ENCODE measurements at regions not wholly inside any gene's neighbourhood (a gene's known extent, or its start where the extent isn't known, plus 50 kb on each side); places are given as distances from the start of the nearest gene placed in this dataset.

DNA sequence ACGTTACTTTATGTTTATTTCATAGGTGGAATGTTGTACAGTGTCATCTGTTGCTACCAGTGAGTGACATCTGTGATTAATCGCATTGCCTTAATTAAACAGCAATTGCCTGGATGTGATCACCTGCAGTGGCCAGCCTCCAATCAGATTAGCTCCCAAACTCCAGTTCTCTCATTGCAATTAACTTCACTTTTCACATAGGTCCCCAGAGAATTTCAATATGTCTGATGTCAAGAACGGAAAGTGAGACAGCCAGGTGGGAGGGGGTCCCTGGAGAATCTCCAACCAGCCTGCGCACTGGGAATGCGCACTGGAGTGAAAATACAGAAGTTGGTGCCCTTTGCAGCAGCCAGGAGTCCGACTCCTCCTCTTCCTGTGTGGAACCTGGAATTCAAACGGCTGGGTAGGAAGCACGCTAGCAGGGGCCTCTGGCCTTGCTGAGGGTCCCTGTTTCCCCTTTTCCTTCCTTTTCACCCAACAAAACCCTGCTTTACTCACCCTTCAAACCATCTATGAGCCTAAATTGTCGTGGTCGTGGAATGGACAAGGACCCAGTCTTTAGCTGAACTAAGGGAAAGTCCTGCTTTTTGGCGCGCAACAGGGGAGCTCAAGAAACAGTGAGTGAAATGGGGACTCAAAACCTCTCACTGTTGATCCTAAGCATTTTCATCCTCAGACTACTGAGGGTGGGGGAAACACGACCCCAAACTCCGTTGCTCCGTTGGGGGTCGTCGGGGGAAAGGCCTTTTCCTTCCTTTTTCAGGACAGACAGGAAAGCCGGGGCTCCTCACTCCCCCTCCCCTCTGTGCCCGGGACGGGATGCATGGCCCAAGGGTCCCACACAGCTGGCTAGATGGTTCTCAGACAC is 1355.5 kb upstream of the LRRTM3 start (continued):
- TF ChIP-seq ZNF790 (CRISPR knock-in tag; IDR thresholded peaks at IDR 0.05; ENCODE audit: borderline replicate concordance) (no peak), NFIB (CRISPR knock-in tag; IDR thresholded peaks at IDR 0.05; ENCODE audit: borderline replicate concordance) (no peak), ZNF124 (CRISPR knock-in tag; IDR thresholded peaks at IDR 0.05) (no peak), KMT2A (CRISPR knock-in tag; IDR thresholded peaks at IDR 0.05) (no peak), ZNF264 (CRISPR knock-in tag; IDR thresholded peaks at IDR 0.05) (peak; percentile 70; the same call in 1 of the 2 replicates), SMAD1 (CRISPR knock-in tag; IDR thresholded peaks at IDR 0.05; ENCODE audit: borderline replicate concordance, low read depth) (no peak), ETV5 (CRISPR knock-in tag; IDR thresholded peaks at IDR 0.05; ENCODE audit: borderline replicate concordance) (peak; percentile 14; the same call in 1 of the 2 replicates), ZNF777 (CRISPR knock-in tag; IDR thresholded peaks at IDR 0.05) (no peak), ZNF24 (IDR thresholded peaks at IDR 0.05) (no peak)
- TF ChIP-seq, protein P1, sequence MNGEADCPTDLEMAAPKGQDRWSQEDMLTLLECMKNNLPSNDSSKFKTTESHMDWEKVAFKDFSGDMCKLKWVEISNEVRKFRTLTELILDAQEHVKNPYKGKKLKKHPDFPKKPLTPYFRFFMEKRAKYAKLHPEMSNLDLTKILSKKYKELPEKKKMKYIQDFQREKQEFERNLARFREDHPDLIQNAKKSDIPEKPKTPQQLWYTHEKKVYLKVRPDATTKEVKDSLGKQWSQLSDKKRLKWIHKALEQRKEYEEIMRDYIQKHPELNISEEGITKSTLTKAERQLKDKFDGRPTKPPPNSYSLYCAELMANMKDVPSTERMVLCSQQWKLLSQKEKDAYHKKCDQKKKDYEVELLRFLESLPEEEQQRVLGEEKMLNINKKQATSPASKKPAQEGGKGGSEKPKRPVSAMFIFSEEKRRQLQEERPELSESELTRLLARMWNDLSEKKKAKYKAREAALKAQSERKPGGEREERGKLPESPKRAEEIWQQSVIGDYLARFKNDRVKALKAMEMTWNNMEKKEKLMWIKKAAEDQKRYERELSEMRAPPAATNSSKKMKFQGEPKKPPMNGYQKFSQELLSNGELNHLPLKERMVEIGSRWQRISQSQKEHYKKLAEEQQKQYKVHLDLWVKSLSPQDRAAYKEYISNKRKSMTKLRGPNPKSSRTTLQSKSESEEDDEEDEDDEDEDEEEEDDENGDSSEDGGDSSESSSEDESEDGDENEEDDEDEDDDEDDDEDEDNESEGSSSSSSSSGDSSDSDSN (CRISPR knock-in tag; IDR thresholded peaks at IDR 0.05) = no peak
- TF ChIP-seq, protein P2, sequence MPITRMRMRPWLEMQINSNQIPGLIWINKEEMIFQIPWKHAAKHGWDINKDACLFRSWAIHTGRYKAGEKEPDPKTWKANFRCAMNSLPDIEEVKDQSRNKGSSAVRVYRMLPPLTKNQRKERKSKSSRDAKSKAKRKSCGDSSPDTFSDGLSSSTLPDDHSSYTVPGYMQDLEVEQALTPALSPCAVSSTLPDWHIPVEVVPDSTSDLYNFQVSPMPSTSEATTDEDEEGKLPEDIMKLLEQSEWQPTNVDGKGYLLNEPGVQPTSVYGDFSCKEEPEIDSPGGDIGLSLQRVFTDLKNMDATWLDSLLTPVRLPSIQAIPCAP (CRISPR knock-in tag; IDR thresholded peaks at IDR 0.05; ENCODE audit: low read depth) = no peak
- TF ChIP-seq, protein P3, sequence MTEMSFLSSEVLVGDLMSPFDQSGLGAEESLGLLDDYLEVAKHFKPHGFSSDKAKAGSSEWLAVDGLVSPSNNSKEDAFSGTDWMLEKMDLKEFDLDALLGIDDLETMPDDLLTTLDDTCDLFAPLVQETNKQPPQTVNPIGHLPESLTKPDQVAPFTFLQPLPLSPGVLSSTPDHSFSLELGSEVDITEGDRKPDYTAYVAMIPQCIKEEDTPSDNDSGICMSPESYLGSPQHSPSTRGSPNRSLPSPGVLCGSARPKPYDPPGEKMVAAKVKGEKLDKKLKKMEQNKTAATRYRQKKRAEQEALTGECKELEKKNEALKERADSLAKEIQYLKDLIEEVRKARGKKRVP (CRISPR knock-in tag; IDR thresholded peaks at IDR 0.05) = no peak
- TF ChIP-seq, protein P4, sequence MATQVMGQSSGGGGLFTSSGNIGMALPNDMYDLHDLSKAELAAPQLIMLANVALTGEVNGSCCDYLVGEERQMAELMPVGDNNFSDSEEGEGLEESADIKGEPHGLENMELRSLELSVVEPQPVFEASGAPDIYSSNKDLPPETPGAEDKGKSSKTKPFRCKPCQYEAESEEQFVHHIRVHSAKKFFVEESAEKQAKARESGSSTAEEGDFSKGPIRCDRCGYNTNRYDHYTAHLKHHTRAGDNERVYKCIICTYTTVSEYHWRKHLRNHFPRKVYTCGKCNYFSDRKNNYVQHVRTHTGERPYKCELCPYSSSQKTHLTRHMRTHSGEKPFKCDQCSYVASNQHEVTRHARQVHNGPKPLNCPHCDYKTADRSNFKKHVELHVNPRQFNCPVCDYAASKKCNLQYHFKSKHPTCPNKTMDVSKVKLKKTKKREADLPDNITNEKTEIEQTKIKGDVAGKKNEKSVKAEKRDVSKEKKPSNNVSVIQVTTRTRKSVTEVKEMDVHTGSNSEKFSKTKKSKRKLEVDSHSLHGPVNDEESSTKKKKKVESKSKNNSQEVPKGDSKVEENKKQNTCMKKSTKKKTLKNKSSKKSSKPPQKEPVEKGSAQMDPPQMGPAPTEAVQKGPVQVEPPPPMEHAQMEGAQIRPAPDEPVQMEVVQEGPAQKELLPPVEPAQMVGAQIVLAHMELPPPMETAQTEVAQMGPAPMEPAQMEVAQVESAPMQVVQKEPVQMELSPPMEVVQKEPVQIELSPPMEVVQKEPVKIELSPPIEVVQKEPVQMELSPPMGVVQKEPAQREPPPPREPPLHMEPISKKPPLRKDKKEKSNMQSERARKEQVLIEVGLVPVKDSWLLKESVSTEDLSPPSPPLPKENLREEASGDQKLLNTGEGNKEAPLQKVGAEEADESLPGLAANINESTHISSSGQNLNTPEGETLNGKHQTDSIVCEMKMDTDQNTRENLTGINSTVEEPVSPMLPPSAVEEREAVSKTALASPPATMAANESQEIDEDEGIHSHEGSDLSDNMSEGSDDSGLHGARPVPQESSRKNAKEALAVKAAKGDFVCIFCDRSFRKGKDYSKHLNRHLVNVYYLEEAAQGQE (IDR thresholded peaks at IDR 0.05; ENCODE audit: borderline replicate concordance in 1 of 2, low read depth in 1 of 2, low read length in 2 of 2) = no peak
- TF ChIP-seq, protein P5, sequence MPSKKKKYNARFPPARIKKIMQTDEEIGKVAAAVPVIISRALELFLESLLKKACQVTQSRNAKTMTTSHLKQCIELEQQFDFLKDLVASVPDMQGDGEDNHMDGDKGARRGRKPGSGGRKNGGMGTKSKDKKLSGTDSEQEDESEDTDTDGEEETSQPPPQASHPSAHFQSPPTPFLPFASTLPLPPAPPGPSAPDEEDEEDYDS (CRISPR knock-in tag; IDR thresholded peaks at IDR 0.05) = 0 out of 2 replicates have a peak, but pooled peaks have one; percentile 18
- TF ChIP-seq, protein P6, sequence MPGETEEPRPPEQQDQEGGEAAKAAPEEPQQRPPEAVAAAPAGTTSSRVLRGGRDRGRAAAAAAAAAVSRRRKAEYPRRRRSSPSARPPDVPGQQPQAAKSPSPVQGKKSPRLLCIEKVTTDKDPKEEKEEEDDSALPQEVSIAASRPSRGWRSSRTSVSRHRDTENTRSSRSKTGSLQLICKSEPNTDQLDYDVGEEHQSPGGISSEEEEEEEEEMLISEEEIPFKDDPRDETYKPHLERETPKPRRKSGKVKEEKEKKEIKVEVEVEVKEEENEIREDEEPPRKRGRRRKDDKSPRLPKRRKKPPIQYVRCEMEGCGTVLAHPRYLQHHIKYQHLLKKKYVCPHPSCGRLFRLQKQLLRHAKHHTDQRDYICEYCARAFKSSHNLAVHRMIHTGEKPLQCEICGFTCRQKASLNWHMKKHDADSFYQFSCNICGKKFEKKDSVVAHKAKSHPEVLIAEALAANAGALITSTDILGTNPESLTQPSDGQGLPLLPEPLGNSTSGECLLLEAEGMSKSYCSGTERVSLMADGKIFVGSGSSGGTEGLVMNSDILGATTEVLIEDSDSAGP (CRISPR knock-in tag; IDR thresholded peaks at IDR 0.05; ENCODE audit: borderline replicate concordance) = peak; percentile 9; the same call in 1 of the 2 replicates

Measured in HepG2 (cell line).